K562 (cell line): ENCODE measurements at regions not wholly inside any gene's neighbourhood (a gene's known extent, or its start where the extent isn't known, plus 50 kb on each side); places are given as distances from the start of the nearest gene placed in this dataset.

Experiments used
- ATF3 ChIP-seq, 2 experiments: fragments of 450-650 bp in 1 of 2; sonication (generic) in 1 of 2; formaldehyde crosslinking in 1 of 2; IDR thresholded peaks in 1 of 2; conservative IDR thresholded peaks in 1 of 2; 2 replicates each; pipeline versions ENCODE4 v1.6.1 to v1.8.1; 2016 to 2023; ENCODE audit warnings: mild to moderate bottlenecking in 2 of 2, moderate library complexity in 2 of 2, inconsistent platforms in 1 of 2, missing genetic modification reagents in 1 of 2
- CTCF ChIP-seq, 3 experiments: IDR thresholded peaks in 2 of 3; conservative IDR thresholded peaks in 1 of 3; 2 replicates each; pipeline ENCODE4 v1.5.1; 2011 to 2012; ENCODE audit warnings: low read length in 3 of 3, mild to moderate bottlenecking in 3 of 3, control low read depth in 2 of 3, improper control_type of control experiment in 1 of 3, inconsistent platforms in 1 of 3, low read depth in 1 of 3, mixed read lengths in 1 of 3, moderate library complexity in 1 of 3; ENCODE audit not compliant: insufficient read depth in 2 of 3
- ETV6 ChIP-seq, 3 experiments: fragments of 150-350 bp in 1 of 3; sonication (generic) in 1 of 3; formaldehyde crosslinking in 1 of 3; IDR thresholded peaks; 2 replicates each; pipeline versions ENCODE4 v1.6.1 to v1.8.0; 2014 to 2022; ENCODE audit warnings: borderline replicate concordance in 2 of 3, low read depth in 2 of 3, antibody characterized with exemption in 1 of 3, low read length in 1 of 3, mild to moderate bottlenecking in 1 of 3, missing genetic modification reagents in 1 of 3
- MAFK ChIP-seq: IDR thresholded peaks from 2 replicates; pipeline ENCODE4 v1.6.1; 2011; ENCODE audit warnings: low read length, improper control_type of control experiment
- SIN3A ChIP-seq, 2 experiments: fragments of 150-350 bp in 1 of 2; IDR thresholded peaks; 2 replicates each; pipeline ENCODE4 v1.6.1; 2011 to 2016; ENCODE audit warnings: borderline replicate concordance in 2 of 2, low read depth in 2 of 2, low read length in 2 of 2, mild to moderate bottlenecking in 2 of 2, moderate library complexity in 2 of 2; ENCODE audit not compliant: control insufficient read depth in 1 of 2
- ZBED1 ChIP-seq: IDR thresholded peaks from 2 replicates; pipeline ENCODE4 v1.6.1; 2014

GRCh38 chr4:186016796-186017195, 52.2 kb upstream of the TLR3 start:
- TF ChIP-seq MAFK (no peak), SIN3A (IDR thresholded peaks at IDR 0.05; ENCODE audit: borderline replicate concordance in 2 of 2, control insufficient read depth in 1 of 2, low read depth in 2 of 2, low read length in 2 of 2) (no peak), CTCF (IDR thresholded peaks at IDR 0.05 in 2 of 3, conservative IDR thresholded peaks at IDR 0.05 in 1 of 3; ENCODE audit: insufficient read depth in 2 of 3, low read depth in 1 of 3, low read length in 3 of 3) (no peak), ZBED1 (no peak), ATF3 (IDR thresholded peaks at IDR 0.05) (no peak), ATF3 (CRISPR knock-in tag; conservative IDR thresholded peaks at IDR 0.05) (no peak), ETV6 (IDR thresholded peaks at IDR 0.05; ENCODE audit: borderline replicate concordance in 1 of 2, low read depth in 2 of 2, low read length in 1 of 2) (no peak), ETV6 (CRISPR knock-in tag; IDR thresholded peaks at IDR 0.05; ENCODE audit: borderline replicate concordance) (no peak)
